ENCODE measurements at regions not wholly inside any gene's neighbourhood (a gene's known extent, or its start where the extent isn't known, plus 50 kb on each side); places are given as distances from the start of the nearest gene placed in this dataset.

DNA sequence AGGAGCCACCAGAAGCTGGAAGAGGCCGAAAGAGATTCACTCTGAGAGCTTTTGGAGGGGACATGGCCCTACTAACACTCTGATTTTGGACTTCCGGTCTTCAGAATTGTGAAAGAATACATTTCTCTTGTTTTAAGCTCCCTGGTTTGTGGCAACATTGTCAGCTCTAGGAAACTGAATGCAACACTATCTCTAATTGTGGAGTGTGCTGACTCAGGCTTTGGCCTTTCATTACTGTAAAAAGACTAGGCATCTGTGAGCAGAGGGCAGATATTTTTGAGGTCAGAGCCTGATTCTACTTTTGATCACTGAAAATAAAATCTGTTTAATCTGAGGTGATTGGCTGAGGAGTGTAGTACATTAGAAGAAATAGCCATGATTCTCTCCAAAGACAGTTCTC is 185.4 kb upstream of the FAM98A start:
- peaks cover 21 to 24% of the 10 kb centered on the region in 2 donors for H3K4me1 ChIP-seq (ENCODE audit: control insufficient read depth in 1 of 2, insufficient read depth in 2 of 2, low read length in 2 of 2)
- no peaks in the 10 kb centered on the region for H3K79me2 ChIP-seq (ENCODE audit: insufficient read depth, low read length)
- H3K4me1 Mint-ChIP-seq, result peaks cover 19% of the 10 kb centered on the region

DNA sequence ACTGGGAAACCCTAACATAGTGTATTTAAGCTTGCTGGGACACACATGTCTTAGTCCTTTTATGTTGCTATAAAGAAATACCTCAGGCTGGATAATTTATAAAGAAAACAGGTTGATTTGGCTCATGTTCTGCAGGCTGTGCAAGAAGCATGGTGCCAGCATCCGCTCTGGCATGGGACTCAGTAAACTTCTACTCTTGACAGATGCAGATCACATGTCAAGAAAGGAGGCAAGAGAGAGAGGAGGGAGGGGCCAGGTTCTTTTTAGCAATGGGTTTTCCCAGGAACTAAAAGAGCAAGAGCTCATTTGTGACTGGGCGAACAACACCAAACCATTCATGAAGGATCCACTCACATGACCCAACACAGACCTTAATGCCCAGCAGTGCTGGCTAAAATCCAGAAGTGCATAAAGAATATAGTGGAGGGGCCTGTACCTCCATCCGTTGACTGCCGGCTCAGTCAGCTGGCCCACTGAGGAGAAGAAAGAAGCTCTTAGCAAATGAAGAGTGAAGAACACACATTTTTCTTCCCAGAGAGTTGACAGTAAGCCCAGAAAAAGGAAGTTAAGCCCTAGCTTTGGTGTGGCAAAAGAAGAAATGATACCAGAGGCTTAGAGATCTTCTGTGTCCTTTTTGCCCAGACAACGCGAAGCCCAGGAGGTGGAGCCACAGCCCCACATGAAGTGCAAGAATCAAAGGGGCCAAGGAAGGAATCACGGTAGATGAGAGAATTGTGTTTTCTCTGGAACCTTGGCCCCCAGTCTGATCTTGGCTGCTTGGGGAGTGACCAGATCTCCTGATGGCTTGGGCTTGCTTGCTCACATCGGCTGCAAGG is 183.5 kb upstream of the FAM98A start:
- no peaks in the 10 kb centered on the region for H3K36me3 ChIP-seq (replicated peaks in 1 of 2; ENCODE audit: control insufficient read depth in 1 of 2, insufficient read depth in 2 of 2, low read length in 2 of 2)
- Mint-ChIP-seq H3K36me3 (no peaks in the 10 kb centered on the region), H3K4me1 (peaks cover 19% of the 10 kb centered on the region), H3K27me3 (ENCODE audit: low read depth in 3 of 3) (peaks cover 0 to 3% (median 2%) of the 10 kb centered on the region in 3 donors), H3K4me3 (peak overlapping the region in 1 of 2 donors; percentile 27), H3K9me3 (peaks cover 0 to 2% (median 1%) of the 10 kb centered on the region in 7 donors), H3K27ac (peak overlapping the region in 2 of 7 donors; percentile 67 to 73)
- no peaks in the 10 kb centered on the region for H4K20me1 ChIP-seq (ENCODE audit: insufficient read depth, low read length)
- H3K4me2 ChIP-seq (replicated peaks; ENCODE audit: extremely low read depth, low read length, poor library complexity, severe bottlenecking), result no peak overlapping the region
- H3K9ac ChIP-seq (ENCODE audit: insufficient read depth, low read length, poor library complexity, severe bottlenecking), result no peak overlapping the region
- no peaks in the 10 kb centered on the region for H3K27me3 ChIP-seq (ENCODE audit: control insufficient read depth in 2 of 2, insufficient read depth in 2 of 2, low read length in 2 of 2)
- H3K27ac ChIP-seq (ENCODE audit: low read depth in 1 of 2, low read length in 2 of 2), result no peak overlapping the region
- 64% methylated on average over 5 of the region's 8 CpGs for WGBS (ENCODE audit: insufficient coverage)
- H3K4me1 ChIP-seq (ENCODE audit: control insufficient read depth in 1 of 2, insufficient read depth in 2 of 2, low read length in 2 of 2), result peaks cover 21 to 24% of the 10 kb centered on the region in 2 donors
- H2AFZ ChIP-seq (ENCODE audit: insufficient read depth, low read depth, low read length, poor library complexity, severe bottlenecking), result no peak overlapping the region
- no peak overlapping the region for H3K4me3 ChIP-seq (replicated peaks in 1 of 3; ENCODE audit: low read depth in 2 of 3, low read length in 3 of 3)
- no peaks in the 10 kb centered on the region for H3K9me3 ChIP-seq (replicated peaks in 1 of 2; ENCODE audit: control insufficient read depth in 1 of 2, insufficient read depth in 1 of 2, low read length in 2 of 2)
- TF ChIP-seq, protein P1, sequence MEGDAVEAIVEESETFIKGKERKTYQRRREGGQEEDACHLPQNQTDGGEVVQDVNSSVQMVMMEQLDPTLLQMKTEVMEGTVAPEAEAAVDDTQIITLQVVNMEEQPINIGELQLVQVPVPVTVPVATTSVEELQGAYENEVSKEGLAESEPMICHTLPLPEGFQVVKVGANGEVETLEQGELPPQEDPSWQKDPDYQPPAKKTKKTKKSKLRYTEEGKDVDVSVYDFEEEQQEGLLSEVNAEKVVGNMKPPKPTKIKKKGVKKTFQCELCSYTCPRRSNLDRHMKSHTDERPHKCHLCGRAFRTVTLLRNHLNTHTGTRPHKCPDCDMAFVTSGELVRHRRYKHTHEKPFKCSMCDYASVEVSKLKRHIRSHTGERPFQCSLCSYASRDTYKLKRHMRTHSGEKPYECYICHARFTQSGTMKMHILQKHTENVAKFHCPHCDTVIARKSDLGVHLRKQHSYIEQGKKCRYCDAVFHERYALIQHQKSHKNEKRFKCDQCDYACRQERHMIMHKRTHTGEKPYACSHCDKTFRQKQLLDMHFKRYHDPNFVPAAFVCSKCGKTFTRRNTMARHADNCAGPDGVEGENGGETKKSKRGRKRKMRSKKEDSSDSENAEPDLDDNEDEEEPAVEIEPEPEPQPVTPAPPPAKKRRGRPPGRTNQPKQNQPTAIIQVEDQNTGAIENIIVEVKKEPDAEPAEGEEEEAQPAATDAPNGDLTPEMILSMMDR (IDR thresholded peaks at IDR 0.05), result no peak
- H3K79me2 ChIP-seq (ENCODE audit: insufficient read depth, low read length), result no peaks in the 10 kb centered on the region
- peak in 2 of 3 donors; percentile 3 to 8 for DNase-seq
- intact Hi-C loops (cut with micrococcal nuclease), result no loop called here

More for the DNA sequence above, 185.4 kb upstream of the FAM98A start:
- no peaks in the 10 kb centered on the region for H3K9me3 ChIP-seq (replicated peaks in 1 of 2; ENCODE audit: control insufficient read depth in 1 of 2, insufficient read depth in 1 of 2, low read length in 2 of 2)
- H3K4me3 ChIP-seq (replicated peaks in 1 of 3; ENCODE audit: low read depth in 2 of 3, low read length in 3 of 3), result no peak overlapping the region
- H3K27ac ChIP-seq (ENCODE audit: low read depth in 1 of 2, low read length in 2 of 2), result peak overlapping the region in 1 of 2 donors; percentile 59
- no peaks in the 10 kb centered on the region for H3K27me3 ChIP-seq (ENCODE audit: control insufficient read depth in 2 of 2, insufficient read depth in 2 of 2, low read length in 2 of 2)
- TF ChIP-seq, protein P1 (IDR thresholded peaks at IDR 0.05), result no peak
- Mint-ChIP-seq H3K27me3 (ENCODE audit: low read depth in 3 of 3) (peaks cover 1 to 3% (median 2%) of the 10 kb centered on the region in 3 donors), H3K4me3 (peak overlapping the region in 1 of 2 donors; percentile 28), H3K27ac (peak overlapping the region in 5 of 7 donors; percentile 41 to 87 (median 83)), H3K9me3 (peaks cover 0 to 2% (median 1%) of the 10 kb centered on the region in 7 donors), H3K36me3 (no peaks in the 10 kb centered on the region)
- 100% methylated on average over 1 of the region's 2 CpGs for WGBS (ENCODE audit: insufficient coverage)
- no peak overlapping the region for H3K9ac ChIP-seq (ENCODE audit: insufficient read depth, low read length, poor library complexity, severe bottlenecking)
- no peak for DNase-seq
- peak overlapping the region; percentile 20 for H3K4me2 ChIP-seq (replicated peaks; ENCODE audit: extremely low read depth, low read length, poor library complexity, severe bottlenecking)
- no peaks in the 10 kb centered on the region for H3K36me3 ChIP-seq (replicated peaks in 1 of 2; ENCODE audit: control insufficient read depth in 1 of 2, insufficient read depth in 2 of 2, low read length in 2 of 2)
- H2AFZ ChIP-seq (ENCODE audit: insufficient read depth, low read depth, low read length, poor library complexity, severe bottlenecking), result no peak overlapping the region
- no peaks in the 10 kb centered on the region for H4K20me1 ChIP-seq (ENCODE audit: insufficient read depth, low read length)
- intact Hi-C loops (cut with micrococcal nuclease), result no loop called here

Measured in CD14-positive monocyte (primary cell).